Suprapubic skin (tissue), 4 donors: ENCODE measurements at regions not wholly inside any gene's neighbourhood (a gene's known extent, or its start where the extent isn't known, plus 50 kb on each side); places are given as distances from the start of the nearest gene placed in this dataset.

Experiments
- DNase-seq, 2 donors: peaks; one replicate each; pipeline ENCODE4 v3.0.0-alpha.2; 2019; ENCODE audit warnings: low spot score in 2 of 2
- H3K27ac ChIP-seq: fragments of 200-600 bp; sonication (generic); one replicate; pipeline ENCODE4 v1.5.1; 2019
- H3K27me3 ChIP-seq: fragments of 200-600 bp; sonication (generic); one replicate; pipeline ENCODE4 v1.5.1; 2019
- H3K36me3 ChIP-seq: fragments of 200-600 bp; sonication (generic); one replicate; pipeline ENCODE4 v1.5.1; 2019
- H3K4me1 ChIP-seq: fragments of 200-600 bp; sonication (generic); one replicate; pipeline ENCODE4 v1.5.1; 2019
- H3K4me3 ChIP-seq: fragments of 200-600 bp; sonication (generic); one replicate; pipeline ENCODE4 v1.5.1; 2019; ENCODE audit warnings: mild to moderate bottlenecking
- H3K9me3 ChIP-seq: fragments of 200-600 bp; sonication (generic); one replicate; pipeline ENCODE4 v1.5.1; 2019
- CTCF ChIP-seq, 2 donors: fragments of 200-600 bp in 1 of 2; fragments of 450-650 bp in 1 of 2; sonication (generic) in 1 of 2; IDR thresholded peaks; one replicate each; pipeline ENCODE4 v1.5.1; 2016 to 2019; ENCODE audit warnings: antibody characterized with exemption in 2 of 2, mild to moderate bottlenecking in 1 of 2, moderate library complexity in 1 of 2
- EP300 ChIP-seq: sonication (generic); formaldehyde crosslinking; IDR thresholded peaks from one replicate; pipeline ENCODE4 v1.6.1; 2017; ENCODE audit warnings: antibody characterized with exemption
- POLR2A ChIP-seq, 2 donors: fragments of 450-650 bp; IDR thresholded peaks; one replicate each; pipeline ENCODE4 v1.6.1; 2017; ENCODE audit warnings: antibody characterized with exemption in 2 of 2, mild to moderate bottlenecking in 2 of 2, moderate library complexity in 2 of 2
- POLR2AphosphoS5 ChIP-seq, 3 donors: sonication (generic); formaldehyde crosslinking; IDR thresholded peaks; one replicate each; pipeline ENCODE4 v1.6.1; 2017; ENCODE audit warnings: antibody characterized with exemption in 3 of 3
- WGBS: methylation state at CpG from one replicate; pipeline ENCODE4 v1.1.5; 2018; 5-methylcytosine and 5-hydroxymethylcytosine counted together

DNA sequence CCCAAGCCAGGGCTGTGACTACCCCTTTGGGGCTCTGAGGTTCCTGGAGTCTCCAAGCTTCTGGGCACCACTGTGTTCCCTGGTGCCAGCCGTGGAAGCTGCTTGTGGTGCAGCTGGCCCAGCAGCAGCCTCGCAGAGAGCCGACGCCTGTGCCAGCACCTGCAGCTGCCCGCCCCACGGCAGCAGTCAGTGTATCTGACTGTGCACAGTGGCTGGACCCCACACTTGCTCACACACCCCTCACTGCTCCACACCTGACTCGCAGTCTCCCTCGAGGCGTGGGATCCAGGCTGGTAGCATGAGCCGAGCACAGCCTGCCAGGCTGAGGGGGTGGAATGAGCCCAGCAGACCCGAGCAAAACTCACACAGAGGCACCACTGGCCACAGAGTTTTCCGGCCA lies 325.2 kb downstream of the PCNX1 start:
- no peaks in the 10 kb centered on the region for H3K9me3 ChIP-seq
- TF ChIP-seq EP300, result no peak
- no peak for TF ChIP-seq CTCF (IDR thresholded peaks at IDR 0.05)
- no peak for TF ChIP-seq POLR2A (IDR thresholded peaks at IDR 0.05)
- no peak for TF ChIP-seq POLR2AphosphoS5 (IDR thresholded peaks at IDR 0.05)
- H3K36me3 ChIP-seq, result no peaks in the 10 kb centered on the region
- H3K4me3 ChIP-seq, result no peak overlapping the region
- H3K27ac ChIP-seq, result no peak overlapping the region
- no peak for DNase-seq
- H3K4me1 ChIP-seq, result peaks cover 13% of the 10 kb centered on the region
- no peaks in the 10 kb centered on the region for H3K27me3 ChIP-seq
- 84% methylated on average over 5 of the region's 12 CpGs for WGBS

DNA sequence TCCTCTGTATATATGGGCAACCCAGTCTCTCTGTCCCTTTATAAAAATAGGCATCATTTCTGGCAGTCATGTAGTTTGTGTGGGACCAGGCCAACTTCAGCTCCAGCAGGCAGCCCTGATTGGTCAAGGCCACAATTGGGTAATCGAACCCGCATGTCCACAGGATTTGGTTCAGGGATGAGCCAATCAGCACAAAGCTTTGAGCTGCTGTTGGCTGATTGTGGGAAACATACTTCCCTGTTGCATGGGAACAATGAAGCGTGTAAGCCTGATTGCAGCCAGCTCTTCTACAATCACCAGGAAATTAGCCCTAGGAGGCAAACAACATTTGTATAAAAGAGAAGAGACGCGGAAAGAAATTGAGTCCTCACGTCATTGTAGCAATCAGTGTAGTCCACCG lies 328.6 kb downstream of the PCNX1 start:
- Histone ChIP-seq H3K36me3 (no peaks in the 10 kb centered on the region), H3K27me3 (no peaks in the 10 kb centered on the region), H3K4me1 (peaks cover 13% of the 10 kb centered on the region), H3K27ac (no peak overlapping the region), H3K4me3 (no peak overlapping the region), H3K9me3 (no peaks in the 10 kb centered on the region)
- DNase-seq, result peak; percentile 76 to 82
- TF ChIP-seq CTCF (IDR thresholded peaks at IDR 0.05) (no peak), POLR2A (IDR thresholded peaks at IDR 0.05) (no peak), EP300 (no peak), POLR2AphosphoS5 (IDR thresholded peaks at IDR 0.05) (no peak)
- 15% methylated on average over 7 of the region's 7 CpGs for WGBS

DNA sequence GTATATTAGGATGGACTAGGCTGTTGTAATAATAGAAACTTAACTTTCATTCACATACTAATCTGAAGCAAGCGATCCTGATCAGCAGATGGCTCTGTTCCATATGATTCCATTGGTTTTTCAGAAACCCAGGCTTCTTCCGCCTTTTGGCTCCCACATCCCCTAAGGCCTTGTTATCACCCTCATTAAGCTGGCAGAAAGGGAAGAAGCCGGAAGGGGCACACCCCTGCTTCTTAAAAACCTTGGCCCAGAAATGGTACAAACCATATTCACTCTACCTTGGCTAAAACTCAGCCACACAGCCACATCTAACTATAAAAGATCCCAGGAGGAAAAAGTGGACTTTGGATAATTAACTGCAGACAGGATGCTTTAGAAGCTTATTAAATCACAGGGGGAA lies 329.2 kb downstream of the PCNX1 start:
- no peak for TF ChIP-seq POLR2A (IDR thresholded peaks at IDR 0.05)
- no peak for TF ChIP-seq EP300
- TF ChIP-seq CTCF (IDR thresholded peaks at IDR 0.05), result no peak
- TF ChIP-seq POLR2AphosphoS5 (IDR thresholded peaks at IDR 0.05), result no peak
- no peak for DNase-seq
- no peaks in the 10 kb centered on the region for H3K9me3 ChIP-seq
- 14% methylated on average over 3 of the region's 3 CpGs for WGBS
- H3K27me3 ChIP-seq, result no peaks in the 10 kb centered on the region
- no peak overlapping the region for H3K27ac ChIP-seq
- H3K36me3 ChIP-seq, result no peaks in the 10 kb centered on the region
- H3K4me3 ChIP-seq, result no peak overlapping the region
- H3K4me1 ChIP-seq, result peaks cover 13% of the 10 kb centered on the region

- no peak for DNase-seq
- TF ChIP-seq POLR2A (IDR thresholded peaks at IDR 0.05) (no peak), EP300 (no peak), CTCF (IDR thresholded peaks at IDR 0.05) (no peak), POLR2AphosphoS5 (IDR thresholded peaks at IDR 0.05) (no peak)
- H3K36me3 ChIP-seq, result no peaks in the 10 kb centered on the region
- H3K9me3 ChIP-seq, result no peaks in the 10 kb centered on the region
- H3K4me3 ChIP-seq, result no peak overlapping the region
- WGBS, result 83% methylated on average over 4 of the region's 4 CpGs
- no peaks in the 10 kb centered on the region for H3K27me3 ChIP-seq
- H3K27ac ChIP-seq, result no peak overlapping the region
- peaks cover 21% of the 10 kb centered on the region for H3K4me1 ChIP-seq
Measured at GRCh38 chr14:71237556-71237955, 330.3 kb downstream of the PCNX1 start.

GRCh38 chr14:71238835-71239234 lies 331.6 kb downstream of the PCNX1 start:
- Histone ChIP-seq H3K36me3 (no peaks in the 10 kb centered on the region), H3K27me3 (no peaks in the 10 kb centered on the region), H3K9me3 (no peaks in the 10 kb centered on the region), H3K27ac (no peak overlapping the region), H3K4me3 (no peak overlapping the region), H3K4me1 (peaks cover 21% of the 10 kb centered on the region)
- WGBS, result 81% methylated on average over 5 of the region's 5 CpGs
- TF ChIP-seq POLR2A (IDR thresholded peaks at IDR 0.05) (no peak), CTCF (IDR thresholded peaks at IDR 0.05) (no peak), POLR2AphosphoS5 (IDR thresholded peaks at IDR 0.05) (no peak), EP300 (no peak)
- DNase-seq, result no peak
